Trophoblast cell (in vitro differentiated cells and primary cell): ENCODE measurements at regions not wholly inside any gene's neighbourhood (a gene's known extent, or its start where the extent isn't known, plus 50 kb on each side); places are given as distances from the start of the nearest gene placed in this dataset.

Source experiments
- DNase-seq, 2 donors: peaks; one replicate each; pipeline ENCODE4 v3.0.0-alpha.2; 2016
- H2AFZ ChIP-seq: 2 replicates; pipeline ENCODE4 v1.6.1; 2013; ENCODE audit warnings: low read length, moderate library complexity, mild to moderate bottlenecking; ENCODE audit not compliant: insufficient read depth, poor library complexity
- H2AK5ac ChIP-seq: 2 replicates; pipeline ENCODE4 v1.6.1; 2013; ENCODE audit warnings: mild to moderate bottlenecking, low read length
- H2BK120ac ChIP-seq: 2 replicates; pipeline ENCODE4 v1.6.1; 2013; ENCODE audit warnings: low read length, mild to moderate bottlenecking, moderate library complexity; ENCODE audit not compliant: insufficient read depth, poor library complexity
- H2BK12ac ChIP-seq: 2 replicates; pipeline ENCODE4 v1.6.1; 2013; ENCODE audit warnings: mild to moderate bottlenecking, low read length, moderate library complexity
- H2BK5ac ChIP-seq: 2 replicates; pipeline ENCODE4 v1.6.1; 2013; ENCODE audit warnings: low read length, low read depth, moderate library complexity, mild to moderate bottlenecking; ENCODE audit not compliant: poor library complexity
- H3K14ac ChIP-seq: 2 replicates; pipeline ENCODE4 v1.6.1; 2013; ENCODE audit warnings: mild to moderate bottlenecking, low read length
- H3K18ac ChIP-seq: 2 replicates; pipeline ENCODE4 v1.6.1; 2013; ENCODE audit warnings: mild to moderate bottlenecking, low read length
- H3K23ac ChIP-seq: 2 replicates; pipeline ENCODE4 v1.6.1; 2013; ENCODE audit warnings: low read length
- H3K27ac ChIP-seq: 2 replicates; pipeline ENCODE4 v1.5.1; 2013; ENCODE audit warnings: low read depth, mild to moderate bottlenecking, inconsistent platforms, low read length, moderate library complexity
- H3K27me3 ChIP-seq: 2 replicates; pipeline ENCODE4 v1.6.1; 2013; ENCODE audit warnings: inconsistent platforms, mild to moderate bottlenecking, low read length, moderate library complexity; ENCODE audit not compliant: insufficient read depth
- H3K36me3 ChIP-seq, 2 experiments: 1 replicate in 1 of 2; 2 replicates in 1 of 2; pipeline ENCODE4 v1.6.1; 2013; ENCODE audit warnings: low read length in 2 of 2, mild to moderate bottlenecking in 2 of 2, moderate library complexity in 1 of 2; ENCODE audit not compliant: insufficient read depth in 2 of 2, control insufficient read depth in 1 of 2
- H3K4ac ChIP-seq: 2 replicates; pipeline ENCODE4 v1.6.1; 2013; ENCODE audit warnings: low read depth, mild to moderate bottlenecking, low read length, moderate library complexity
- H3K4me1 ChIP-seq, 2 experiments: 1 replicate in 1 of 2; 2 replicates in 1 of 2; pipeline ENCODE4 v1.6.1; 2013; ENCODE audit warnings: low read length in 2 of 2, mild to moderate bottlenecking in 2 of 2, moderate library complexity in 1 of 2; ENCODE audit not compliant: insufficient read depth in 2 of 2, control insufficient read depth in 1 of 2
- H3K4me2 ChIP-seq: 2 replicates; pipeline ENCODE4 v1.6.1; 2013; ENCODE audit warnings: inconsistent platforms, mild to moderate bottlenecking, low read length, moderate library complexity
- H3K4me3 ChIP-seq: 2 replicates; pipeline ENCODE4 v1.5.1; 2013; ENCODE audit warnings: mild to moderate bottlenecking, low read depth, low read length, inconsistent platforms
- H3K79me1 ChIP-seq: one replicate; pipeline ENCODE4 v1.6.1; 2013; ENCODE audit warnings: low read length
- H3K79me2 ChIP-seq: 2 replicates; pipeline ENCODE4 v1.6.1; 2013; ENCODE audit warnings: low read length, mild to moderate bottlenecking; ENCODE audit not compliant: control insufficient read depth, insufficient read depth, poor library complexity
- H3K9ac ChIP-seq: 2 replicates; pipeline ENCODE4 v1.6.1; 2013; ENCODE audit warnings: mild to moderate bottlenecking, low read length
- H3K9me3 ChIP-seq: 2 replicates; pipeline ENCODE4 v1.6.1; 2013; ENCODE audit warnings: low read depth, mild to moderate bottlenecking, control low read depth, inconsistent platforms, low read length; ENCODE audit not compliant: insufficient read depth
- H4K12ac ChIP-seq: 2 replicates; pipeline ENCODE4 v1.6.1; 2013; ENCODE audit warnings: low read depth, mild to moderate bottlenecking, low read length, moderate library complexity
- H4K8ac ChIP-seq: 2 replicates; pipeline ENCODE4 v1.6.1; 2013; ENCODE audit warnings: low read depth, mild to moderate bottlenecking, low read length, moderate library complexity
- H4K91ac ChIP-seq: one replicate; pipeline ENCODE4 v1.6.1; 2013; ENCODE audit warnings: low read depth, mild to moderate bottlenecking, low read length, moderate library complexity
- WGBS: extraction: QIAGEN DNeasy Blood & Tissue Kit; methylation state at CpG from one replicate; pipeline ENCODE4 v1.1.7; 2013; ENCODE audit warnings: missing lambda C conversion rate; ENCODE audit not compliant: insufficient read length, insufficient coverage; ENCODE audit errors: extremely low coverage; 5-methylcytosine and 5-hydroxymethylcytosine counted together

GRCh38 chr14:100440758-100441203, 117.6 kb downstream of the SLC25A47 start:
- H2AK5ac ChIP-seq, result no peak overlapping the region
- no peak overlapping the region for H4K12ac ChIP-seq
- no peak overlapping the region for H3K23ac ChIP-seq
- H3K4me1 ChIP-seq, result peaks cover 0 to 5% of the 10 kb centered on the region in 2 experiments
- no peak overlapping the region for H2BK12ac ChIP-seq
- no peak overlapping the region for H2BK120ac ChIP-seq
- no peak overlapping the region for H3K4me2 ChIP-seq
- H4K8ac ChIP-seq, result no peak overlapping the region
- H3K4ac ChIP-seq, result no peak overlapping the region
- no peak overlapping the region for H3K18ac ChIP-seq
- DNase-seq, result no peak
- no peaks in the 10 kb centered on the region for H3K79me1 ChIP-seq
- H3K9ac ChIP-seq, result no peak overlapping the region
- H3K36me3 ChIP-seq, result no peaks in the 10 kb centered on the region
- H3K4me3 ChIP-seq, result no peak overlapping the region
- no peaks in the 10 kb centered on the region for H3K79me2 ChIP-seq
- H3K14ac ChIP-seq, result no peak overlapping the region
- H2BK5ac ChIP-seq, result no peak overlapping the region
- WGBS, result no CpG with 5 or more reads among the region's 6 CpGs
- H3K27ac ChIP-seq, result no peak overlapping the region
- H3K27me3 ChIP-seq, result no peaks in the 10 kb centered on the region
- H4K91ac ChIP-seq, result no peak overlapping the region
- H3K9me3 ChIP-seq, result no peaks in the 10 kb centered on the region
- no peak overlapping the region for H2AFZ ChIP-seq

- H3K9me3 ChIP-seq, result no peaks in the 10 kb centered on the region
- H3K9ac ChIP-seq, result no peak overlapping the region
- H3K4me1 ChIP-seq, result peaks cover 0 to 5% of the 10 kb centered on the region in 2 experiments
- H2AK5ac ChIP-seq, result no peak overlapping the region
- H3K4ac ChIP-seq, result no peak overlapping the region
- H3K27ac ChIP-seq, result no peak overlapping the region
- no peak for DNase-seq
- H3K23ac ChIP-seq, result no peak overlapping the region
- no peak overlapping the region for H2BK120ac ChIP-seq
- H4K8ac ChIP-seq, result no peak overlapping the region
- no peak overlapping the region for H3K18ac ChIP-seq
- H4K12ac ChIP-seq, result no peak overlapping the region
- no peak overlapping the region for H3K4me3 ChIP-seq
- H2BK12ac ChIP-seq, result no peak overlapping the region
- no CpG with 5 or more reads among the region's 6 CpGs for WGBS
- no peaks in the 10 kb centered on the region for H3K79me1 ChIP-seq
- no peaks in the 10 kb centered on the region for H3K36me3 ChIP-seq
- no peak overlapping the region for H3K14ac ChIP-seq
- H3K4me2 ChIP-seq, result no peak overlapping the region
- H3K27me3 ChIP-seq, result no peaks in the 10 kb centered on the region
- no peak overlapping the region for H4K91ac ChIP-seq
- H3K79me2 ChIP-seq, result no peaks in the 10 kb centered on the region
- no peak overlapping the region for H2BK5ac ChIP-seq
- no peak overlapping the region for H2AFZ ChIP-seq
These were observed 118.3 kb downstream of the SLC25A47 start for GRCh38 chr14:100441271-100441947.

DNA sequence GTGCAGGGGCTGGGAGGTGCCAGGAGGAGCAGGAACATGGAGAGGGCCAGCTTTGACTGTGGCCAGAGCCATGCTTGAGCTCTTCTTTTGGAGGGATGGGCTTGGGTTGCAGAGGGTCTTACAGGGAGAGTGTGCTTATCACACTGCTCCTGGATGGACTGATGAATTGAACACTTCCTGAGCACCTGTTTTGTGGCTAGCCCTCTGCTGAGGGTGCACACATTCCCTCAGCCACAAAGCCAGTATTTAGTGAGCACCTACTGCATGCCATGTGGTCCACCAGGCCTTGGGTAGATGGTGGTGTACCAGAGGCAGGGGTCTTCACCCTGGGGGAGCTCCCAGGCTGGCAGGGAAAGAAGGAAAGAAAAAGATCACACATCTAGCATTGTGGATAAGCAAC, 118.9 kb downstream of the SLC25A47 start:
- no peak overlapping the region for H3K4ac ChIP-seq
- H4K91ac ChIP-seq, result no peak overlapping the region
- no peak overlapping the region for H3K4me2 ChIP-seq
- no peak overlapping the region for H3K18ac ChIP-seq
- no peaks in the 10 kb centered on the region for H3K79me1 ChIP-seq
- no peak overlapping the region for H2BK5ac ChIP-seq
- H2AK5ac ChIP-seq, result no peak overlapping the region
- H3K27ac ChIP-seq, result no peak overlapping the region
- no peak for DNase-seq
- H3K14ac ChIP-seq, result no peak overlapping the region
- no peak overlapping the region for H4K12ac ChIP-seq
- peaks cover 0 to 5% of the 10 kb centered on the region in 2 experiments for H3K4me1 ChIP-seq
- no peak overlapping the region for H4K8ac ChIP-seq
- no peaks in the 10 kb centered on the region for H3K27me3 ChIP-seq
- H3K4me3 ChIP-seq, result no peak overlapping the region
- H2AFZ ChIP-seq, result no peak overlapping the region
- H3K79me2 ChIP-seq, result no peaks in the 10 kb centered on the region
- no peak overlapping the region for H3K9ac ChIP-seq
- no peak overlapping the region for H3K23ac ChIP-seq
- no peak overlapping the region for H2BK120ac ChIP-seq
- no peaks in the 10 kb centered on the region for H3K9me3 ChIP-seq
- H2BK12ac ChIP-seq, result no peak overlapping the region
- no peaks in the 10 kb centered on the region for H3K36me3 ChIP-seq

DNA sequence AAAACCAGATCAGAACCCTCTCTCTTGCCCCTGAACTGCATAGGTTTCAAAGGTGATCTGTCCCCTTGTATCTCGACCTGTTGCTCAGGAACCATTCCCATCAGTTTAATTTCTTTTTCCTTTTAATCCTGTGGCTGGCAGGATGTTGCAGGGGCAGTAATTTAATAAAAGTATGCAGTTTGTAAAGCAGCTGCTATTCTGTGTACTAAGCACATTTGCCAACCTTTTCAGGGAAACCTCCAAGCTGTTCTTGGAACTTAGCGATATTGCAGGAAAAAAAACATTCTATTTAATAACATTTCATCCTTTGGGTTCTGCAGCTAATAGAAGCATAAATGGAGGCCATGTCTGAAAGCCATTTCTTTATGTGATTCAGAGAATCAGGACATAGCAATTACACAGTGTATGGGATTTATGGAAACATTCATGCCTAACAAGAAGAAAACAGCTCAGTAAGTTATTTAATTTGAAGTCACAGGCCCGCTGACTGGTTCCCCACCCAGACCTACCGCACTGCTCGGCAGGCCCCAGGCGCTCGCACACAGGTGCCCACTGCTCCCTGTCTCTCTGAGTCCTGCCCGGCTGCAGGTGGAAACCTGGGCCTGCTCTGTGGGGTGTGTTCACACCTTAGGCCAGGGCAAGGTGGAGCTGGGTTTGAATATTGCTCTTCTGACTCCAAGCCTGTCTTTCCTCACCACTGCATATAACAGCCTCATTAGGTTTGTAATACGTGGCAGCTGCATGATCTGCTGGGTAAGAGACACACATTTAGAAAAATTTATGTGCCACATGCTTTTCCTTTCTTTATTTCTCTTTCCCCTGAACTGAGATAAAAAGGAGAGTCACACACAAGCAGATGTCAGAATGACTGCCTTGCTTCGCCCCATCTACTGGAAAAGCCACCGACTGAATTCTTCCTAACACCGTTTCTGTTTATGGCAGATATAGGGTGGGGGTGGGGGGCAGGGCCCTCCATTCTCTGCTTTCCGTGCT, 119.7 kb downstream of the SLC25A47 start:
- no peak overlapping the region for H3K9ac ChIP-seq
- H3K23ac ChIP-seq, result no peak overlapping the region
- H2BK120ac ChIP-seq, result no peak overlapping the region
- H3K4me3 ChIP-seq, result no peak overlapping the region
- H2BK5ac ChIP-seq, result no peak overlapping the region
- no peak overlapping the region for H4K91ac ChIP-seq
- no peaks in the 10 kb centered on the region for H3K79me2 ChIP-seq
- H3K27me3 ChIP-seq, result no peaks in the 10 kb centered on the region
- no peak for DNase-seq
- H3K4me2 ChIP-seq, result no peak overlapping the region
- no peaks in the 10 kb centered on the region for H3K36me3 ChIP-seq
- no peak overlapping the region for H2BK12ac ChIP-seq
- H3K27ac ChIP-seq, result no peak overlapping the region
- H2AK5ac ChIP-seq, result no peak overlapping the region
- H3K4ac ChIP-seq, result no peak overlapping the region
- H3K18ac ChIP-seq, result no peak overlapping the region
- peaks cover 0 to 5% of the 10 kb centered on the region in 2 experiments for H3K4me1 ChIP-seq
- no peaks in the 10 kb centered on the region for H3K9me3 ChIP-seq
- H4K12ac ChIP-seq, result no peak overlapping the region
- H3K79me1 ChIP-seq, result no peaks in the 10 kb centered on the region
- H4K8ac ChIP-seq, result no peak overlapping the region
- no peak overlapping the region for H2AFZ ChIP-seq
- no peak overlapping the region for H3K14ac ChIP-seq
- WGBS, result no CpG with 5 or more reads among the region's 13 CpGs
